HL-60 (cell line): ENCODE measurements at regions not wholly inside any gene's neighbourhood (a gene's known extent, or its start where the extent isn't known, plus 50 kb on each side); places are given as distances from the start of the nearest gene placed in this dataset.

Experiments used
- GABPA ChIP-seq: IDR thresholded peaks from 2 replicates; pipeline ENCODE4 v1.6.1; 2012; ENCODE audit warnings: low read depth
- POLR2AphosphoS5 ChIP-seq: IDR thresholded peaks from 2 replicates; pipeline ENCODE4 v1.6.1; 2012; ENCODE audit warnings: low read depth
- TF ChIP-seq, protein P1 (sequence below): IDR thresholded peaks from one replicate; pipeline ENCODE4 v1.5.1; 2011; ENCODE audit warnings: low read length, control low read depth, inconsistent platforms; ENCODE audit not compliant: insufficient read depth
- TF ChIP-seq, protein P2 (sequence below): IDR thresholded peaks from 2 replicates; pipeline ENCODE4 v1.6.1; 2012; ENCODE audit warnings: low read depth; ENCODE audit not compliant: insufficient replicate concordance

DNA sequence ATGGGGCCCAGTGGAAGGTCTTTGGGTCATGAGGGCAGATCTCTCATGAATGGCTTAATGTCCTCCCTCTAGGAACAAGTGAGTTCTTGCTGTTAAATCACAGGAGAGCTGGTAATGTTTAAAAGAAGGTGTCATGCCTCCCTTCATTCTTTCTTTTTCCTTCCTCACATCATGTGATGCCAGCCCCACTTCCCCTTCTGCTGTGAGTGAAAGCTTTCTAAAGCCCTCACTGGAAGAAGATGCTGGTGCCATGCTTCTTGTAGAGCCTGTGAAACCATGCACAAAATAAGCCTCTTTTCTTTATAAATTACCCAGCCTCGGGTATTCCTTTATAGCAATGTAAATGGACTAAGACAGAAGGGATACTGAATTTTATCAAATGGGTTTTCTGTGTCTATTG, 66.1 kb upstream of the ZNF827 start:
- TF ChIP-seq, protein P1, sequence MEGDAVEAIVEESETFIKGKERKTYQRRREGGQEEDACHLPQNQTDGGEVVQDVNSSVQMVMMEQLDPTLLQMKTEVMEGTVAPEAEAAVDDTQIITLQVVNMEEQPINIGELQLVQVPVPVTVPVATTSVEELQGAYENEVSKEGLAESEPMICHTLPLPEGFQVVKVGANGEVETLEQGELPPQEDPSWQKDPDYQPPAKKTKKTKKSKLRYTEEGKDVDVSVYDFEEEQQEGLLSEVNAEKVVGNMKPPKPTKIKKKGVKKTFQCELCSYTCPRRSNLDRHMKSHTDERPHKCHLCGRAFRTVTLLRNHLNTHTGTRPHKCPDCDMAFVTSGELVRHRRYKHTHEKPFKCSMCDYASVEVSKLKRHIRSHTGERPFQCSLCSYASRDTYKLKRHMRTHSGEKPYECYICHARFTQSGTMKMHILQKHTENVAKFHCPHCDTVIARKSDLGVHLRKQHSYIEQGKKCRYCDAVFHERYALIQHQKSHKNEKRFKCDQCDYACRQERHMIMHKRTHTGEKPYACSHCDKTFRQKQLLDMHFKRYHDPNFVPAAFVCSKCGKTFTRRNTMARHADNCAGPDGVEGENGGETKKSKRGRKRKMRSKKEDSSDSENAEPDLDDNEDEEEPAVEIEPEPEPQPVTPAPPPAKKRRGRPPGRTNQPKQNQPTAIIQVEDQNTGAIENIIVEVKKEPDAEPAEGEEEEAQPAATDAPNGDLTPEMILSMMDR: no peak
- TF ChIP-seq POLR2AphosphoS5 (no peak), GABPA (no peak)
- TF ChIP-seq, protein P2, sequence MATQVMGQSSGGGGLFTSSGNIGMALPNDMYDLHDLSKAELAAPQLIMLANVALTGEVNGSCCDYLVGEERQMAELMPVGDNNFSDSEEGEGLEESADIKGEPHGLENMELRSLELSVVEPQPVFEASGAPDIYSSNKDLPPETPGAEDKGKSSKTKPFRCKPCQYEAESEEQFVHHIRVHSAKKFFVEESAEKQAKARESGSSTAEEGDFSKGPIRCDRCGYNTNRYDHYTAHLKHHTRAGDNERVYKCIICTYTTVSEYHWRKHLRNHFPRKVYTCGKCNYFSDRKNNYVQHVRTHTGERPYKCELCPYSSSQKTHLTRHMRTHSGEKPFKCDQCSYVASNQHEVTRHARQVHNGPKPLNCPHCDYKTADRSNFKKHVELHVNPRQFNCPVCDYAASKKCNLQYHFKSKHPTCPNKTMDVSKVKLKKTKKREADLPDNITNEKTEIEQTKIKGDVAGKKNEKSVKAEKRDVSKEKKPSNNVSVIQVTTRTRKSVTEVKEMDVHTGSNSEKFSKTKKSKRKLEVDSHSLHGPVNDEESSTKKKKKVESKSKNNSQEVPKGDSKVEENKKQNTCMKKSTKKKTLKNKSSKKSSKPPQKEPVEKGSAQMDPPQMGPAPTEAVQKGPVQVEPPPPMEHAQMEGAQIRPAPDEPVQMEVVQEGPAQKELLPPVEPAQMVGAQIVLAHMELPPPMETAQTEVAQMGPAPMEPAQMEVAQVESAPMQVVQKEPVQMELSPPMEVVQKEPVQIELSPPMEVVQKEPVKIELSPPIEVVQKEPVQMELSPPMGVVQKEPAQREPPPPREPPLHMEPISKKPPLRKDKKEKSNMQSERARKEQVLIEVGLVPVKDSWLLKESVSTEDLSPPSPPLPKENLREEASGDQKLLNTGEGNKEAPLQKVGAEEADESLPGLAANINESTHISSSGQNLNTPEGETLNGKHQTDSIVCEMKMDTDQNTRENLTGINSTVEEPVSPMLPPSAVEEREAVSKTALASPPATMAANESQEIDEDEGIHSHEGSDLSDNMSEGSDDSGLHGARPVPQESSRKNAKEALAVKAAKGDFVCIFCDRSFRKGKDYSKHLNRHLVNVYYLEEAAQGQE: no peak
